Caco-2 (cell line): ENCODE measurements at regions not wholly inside any gene's neighbourhood (a gene's known extent, or its start where the extent isn't known, plus 50 kb on each side); places are given as distances from the start of the nearest gene placed in this dataset.

Experiments used
- BruUV-seq: library from RNA; stranded (reverse); fragments of 400-500 nt; replicated peaks from 2 replicates; lab custom pipeline; 2021; lab: Mats Ljungman, UMichigan
- CTCF ChIA-PET: fragments of 300-600 bp; sonication (Branson Sonifier 250); formaldehyde crosslinking; loops from one replicate; lab custom pipeline; 2022; ENCODE audit warnings: antibody characterized with exemption; lab: Charles Lee
- POLR2A ChIA-PET: fragments of 300-600 bp; sonication (Branson Sonifier 250); formaldehyde crosslinking; loops from one replicate; lab custom pipeline; 2022; ENCODE audit warnings: antibody characterized with exemption; lab: Charles Lee
- DNase-seq, 2 experiments: peaks; one replicate each; pipeline versions ENCODE4 v3.0.0 to v3.0.0-alpha.2; 2020 to 2022
- H3K27me3 ChIP-seq: replicated peaks from 2 replicates; pipeline ENCODE4 v1.6.0; 2011; ENCODE audit warnings: low read length; ENCODE audit not compliant: control insufficient read depth, insufficient read depth
- H3K36me3 ChIP-seq: 2 replicates; pipeline ENCODE4 v1.5.1; 2011; ENCODE audit warnings: low read length; ENCODE audit not compliant: control insufficient read depth, insufficient read depth
- H3K4me1 ChIP-seq: fragments of 250-450 bp; sonication (Bioruptor Pico); 2 replicates; pipeline ENCODE4 v1.5.1; 2020; ENCODE audit warnings: mild to moderate bottlenecking
- H3K4me3 ChIP-seq: 2 replicates; pipeline ENCODE4 v1.5.1; 2011; ENCODE audit warnings: low read depth, mild to moderate bottlenecking, control low read depth, low read length
- H3K9me3 ChIP-seq: fragments of 250-450 bp; sonication (Bioruptor Pico); 2 replicates; pipeline ENCODE4 v1.5.1; 2020; ENCODE audit warnings: mild to moderate bottlenecking, moderate library complexity
- H3K27ac Mint-ChIP-seq: one replicate; pipeline ENCODE4 v1.8.0; 2022; ENCODE audit warnings: mixed read lengths; ENCODE audit not compliant: unreplicated experiment
- H3K27me3 Mint-ChIP-seq: one replicate; pipeline ENCODE4 v1.8.0; 2022; ENCODE audit warnings: mixed read lengths; ENCODE audit not compliant: insufficient read depth, unreplicated experiment
- H3K36me3 Mint-ChIP-seq: one replicate; pipeline ENCODE4 v1.8.0; 2022; ENCODE audit warnings: mild to moderate bottlenecking, mixed read lengths; ENCODE audit not compliant: insufficient read depth, unreplicated experiment
- H3K4me1 Mint-ChIP-seq: one replicate; pipeline ENCODE4 v1.8.0; 2022; ENCODE audit warnings: low read depth, mixed read lengths; ENCODE audit not compliant: unreplicated experiment
- H3K4me3 Mint-ChIP-seq: one replicate; pipeline ENCODE4 v1.8.0; 2022; ENCODE audit warnings: mild to moderate bottlenecking, moderate library complexity, mixed read lengths; ENCODE audit not compliant: unreplicated experiment
- H3K9me3 Mint-ChIP-seq: one replicate; pipeline ENCODE4 v1.8.0; 2022; ENCODE audit warnings: mixed read lengths; ENCODE audit not compliant: unreplicated experiment
- CTCF ChIP-seq, 2 experiments: fragments of 200-600 bp in 1 of 2; IDR thresholded peaks; 1 replicate in 1 of 2; 2 replicates in 1 of 2; pipeline versions ENCODE4 v1.5.1 to v1.8.0; 2011 to 2022; ENCODE audit warnings: antibody characterized with exemption in 1 of 2, control low read depth in 1 of 2, inconsistent platforms in 1 of 2, low read depth in 1 of 2, low read length in 1 of 2, mild to moderate bottlenecking in 1 of 2, moderate library complexity in 1 of 2; ENCODE audit not compliant: insufficient read depth in 1 of 2, severe bottlenecking in 1 of 2, unreplicated experiment in 1 of 2
- intact Hi-C: fragments of 100-400 bp; cut with micrococcal nuclease; formaldehyde crosslinking; loops from one replicate; pipeline ENCODE4 v1.10.0; 2022; ENCODE audit not compliant: unreplicated experiment

- no peak for DNase-seq
- H3K4me1 Mint-ChIP-seq: no peaks in the 10 kb centered on the region
- Histone ChIP-seq H3K9me3 (no peaks in the 10 kb centered on the region), H3K36me3 (no peaks in the 10 kb centered on the region), H3K4me3 (no peak overlapping the region), H3K27me3 (no peaks in the 10 kb centered on the region), H3K4me1 (no peaks in the 10 kb centered on the region)
- BruUV-seq: no TSS peak
- TF ChIP-seq CTCF (IDR thresholded peaks at IDR 0.05; ENCODE audit: insufficient read depth in 1 of 2, low read depth in 1 of 2, low read length in 1 of 2, severe bottlenecking in 1 of 2, unreplicated experiment in 1 of 2): no peak
- ChIA-PET CTCF (no interaction called here), POLR2A (interaction anchor here (0.7 kb wide), 1 partner anchor 10 kb away, joined by 3 read pairs; no protein-coding TSS in a partner anchor)
- no peak overlapping the region for H3K4me3 Mint-ChIP-seq
- no peaks in the 10 kb centered on the region for H3K9me3 Mint-ChIP-seq
- intact Hi-C loops: no loop called here
- no peaks in the 10 kb centered on the region for H3K27me3 Mint-ChIP-seq
- no peak overlapping the region for H3K27ac Mint-ChIP-seq
- H3K36me3 Mint-ChIP-seq: no peaks in the 10 kb centered on the region
These were observed 1132.9 kb upstream of the ZEB2 start for GRCh38 chr2:145652571-145653545.

GRCh38 chr2:145652036-145652435, 1132.1 kb upstream of the ZEB2 start:
- Histone ChIP-seq H3K4me1 (no peaks in the 10 kb centered on the region), H3K27me3 (no peaks in the 10 kb centered on the region), H3K9me3 (no peaks in the 10 kb centered on the region), H3K36me3 (no peaks in the 10 kb centered on the region), H3K4me3 (no peak overlapping the region)
- no peak for TF ChIP-seq CTCF (IDR thresholded peaks at IDR 0.05; ENCODE audit: insufficient read depth in 1 of 2, low read depth in 1 of 2, low read length in 1 of 2, severe bottlenecking in 1 of 2, unreplicated experiment in 1 of 2)
- intact Hi-C loops: no loop called here
- ChIA-PET CTCF (no interaction called here), POLR2A (no interaction called here)
- no TSS peak for BruUV-seq
- H3K27ac Mint-ChIP-seq: no peak overlapping the region
- no peaks in the 10 kb centered on the region for H3K36me3 Mint-ChIP-seq
- no peak overlapping the region for H3K4me3 Mint-ChIP-seq
- H3K27me3 Mint-ChIP-seq: no peaks in the 10 kb centered on the region
- DNase-seq: no peak
- H3K9me3 Mint-ChIP-seq: no peaks in the 10 kb centered on the region
- no peaks in the 10 kb centered on the region for H3K4me1 Mint-ChIP-seq

DNA sequence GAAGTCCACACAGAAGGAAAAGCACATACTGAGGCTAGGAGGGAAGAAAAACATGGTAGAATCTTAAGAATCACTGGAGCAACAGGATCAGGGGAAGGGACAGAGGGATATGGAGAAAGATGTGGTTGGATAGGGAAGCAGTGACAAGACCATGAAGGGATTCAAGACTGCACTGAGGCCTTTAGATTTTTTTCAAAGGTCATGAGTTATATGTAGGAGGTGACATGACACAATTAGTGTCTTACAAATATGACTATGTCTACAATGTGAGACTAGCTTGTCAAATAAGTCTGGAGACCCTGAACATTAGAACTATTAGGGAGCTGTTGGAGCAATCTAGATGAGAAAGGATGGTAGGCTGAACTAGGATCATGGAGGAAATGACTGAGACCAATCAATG, 1130.3 kb upstream of the ZEB2 start:
- BruUV-seq: no TSS peak
- TF ChIP-seq CTCF (IDR thresholded peaks at IDR 0.05; ENCODE audit: insufficient read depth in 1 of 2, low read depth in 1 of 2, low read length in 1 of 2, severe bottlenecking in 1 of 2, unreplicated experiment in 1 of 2): no peak

More for the DNA sequence above, 1130.3 kb upstream of the ZEB2 start:
- Mint-ChIP-seq H3K27ac (no peak overlapping the region), H3K4me1 (no peaks in the 10 kb centered on the region), H3K27me3 (peaks cover 3% of the 10 kb centered on the region), H3K4me3 (no peak overlapping the region), H3K36me3 (no peaks in the 10 kb centered on the region), H3K9me3 (no peaks in the 10 kb centered on the region)
- no peaks in the 10 kb centered on the region for H3K36me3 ChIP-seq
- H3K27me3 ChIP-seq: no peaks in the 10 kb centered on the region
- no peak overlapping the region for H3K4me3 ChIP-seq
- DNase-seq: no peak
- H3K9me3 ChIP-seq: no peaks in the 10 kb centered on the region
- ChIA-PET CTCF (no interaction called here), POLR2A (no interaction called here)
- H3K4me1 ChIP-seq: no peaks in the 10 kb centered on the region
- intact Hi-C loops: no loop called here
